NCI-H1436 (cell line): ENCODE measurements at regions not wholly inside any gene's neighbourhood (a gene's known extent, or its start where the extent isn't known, plus 50 kb on each side); places are given as distances from the start of the nearest gene placed in this dataset.
A peak's percentile ranks its signal among the peaks of the same experiment; 100 is the strongest.
"Not testable (repeated sequence)": the region's sequence is repeated elsewhere in the genome, so short reads cannot be mapped to it uniquely, and the experiment has no call there.

Experiments used
- DNase-seq: peaks from one replicate; lab custom pipeline; 2025; lab: John Stamatoyannopoulos, UW

DNA sequence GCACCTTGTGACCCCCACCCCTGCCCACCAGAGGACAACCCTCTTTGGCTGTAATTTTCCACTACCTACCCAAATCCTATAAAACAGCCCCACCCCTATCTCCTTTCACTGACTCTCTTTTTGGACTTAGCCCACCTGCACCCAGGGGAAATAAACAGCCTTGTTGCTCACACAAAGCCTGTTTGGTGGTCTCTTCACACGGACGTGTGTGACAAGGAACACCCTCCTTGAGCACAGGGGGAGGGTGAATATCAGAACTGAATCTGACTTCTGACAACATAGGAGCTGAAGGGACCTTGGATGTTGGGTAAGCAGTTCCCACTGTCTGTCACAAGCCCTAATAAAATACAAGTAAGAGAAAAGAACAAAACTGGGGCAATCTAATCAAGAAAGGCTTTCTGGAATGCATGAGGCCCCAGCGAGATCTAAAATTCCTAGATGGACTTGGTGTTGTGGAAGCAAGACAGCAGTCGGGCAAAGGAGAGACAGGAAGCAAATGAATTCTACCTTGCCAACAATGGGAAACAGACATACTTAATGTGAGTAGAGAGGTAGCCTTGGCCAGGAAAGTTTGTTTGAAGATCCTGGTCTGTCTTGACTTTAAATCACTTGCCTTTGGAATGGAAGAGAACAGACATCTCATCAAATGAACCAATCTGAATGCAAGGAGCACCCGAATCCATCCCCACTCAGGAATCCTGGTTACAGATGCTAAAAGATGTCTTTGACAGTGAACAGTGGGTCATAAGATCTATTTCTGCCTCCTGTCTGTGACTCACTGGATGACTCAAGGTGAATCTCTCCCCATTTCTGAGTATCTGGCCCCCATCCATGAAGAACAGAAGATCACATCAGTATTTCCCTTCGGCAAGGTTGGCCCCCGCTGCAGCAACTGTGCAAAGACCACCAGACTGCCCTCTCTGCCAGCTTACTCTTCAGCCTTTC, 53.3 kb downstream of the OLFML3 start:
- no peak for DNase-seq

DNA sequence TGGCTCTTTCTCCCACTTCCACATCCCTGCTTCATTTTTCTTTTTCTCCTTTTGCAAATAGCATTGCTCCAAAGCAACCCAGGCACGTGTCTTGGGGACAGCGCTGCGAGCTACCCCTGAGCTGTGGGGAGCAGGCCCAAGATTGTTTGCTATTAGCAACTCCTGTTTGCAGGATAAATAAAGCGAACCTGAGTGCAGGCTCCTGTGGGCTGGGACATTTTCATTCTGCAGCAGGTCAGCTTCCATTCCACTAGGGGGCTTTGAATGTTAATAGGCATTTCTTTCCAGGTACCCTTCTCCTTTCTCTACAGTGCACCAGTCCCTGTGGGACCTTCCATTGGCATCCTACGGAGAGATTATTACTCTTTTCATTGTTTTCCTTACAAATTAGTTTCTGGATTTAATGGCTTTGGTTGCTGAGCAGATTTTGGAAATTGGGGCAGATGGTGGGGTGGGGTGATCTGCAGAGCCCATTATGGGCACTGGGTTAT, 54.0 kb downstream of the OLFML3 start:
- peak; percentile 3 for DNase-seq

DNA sequence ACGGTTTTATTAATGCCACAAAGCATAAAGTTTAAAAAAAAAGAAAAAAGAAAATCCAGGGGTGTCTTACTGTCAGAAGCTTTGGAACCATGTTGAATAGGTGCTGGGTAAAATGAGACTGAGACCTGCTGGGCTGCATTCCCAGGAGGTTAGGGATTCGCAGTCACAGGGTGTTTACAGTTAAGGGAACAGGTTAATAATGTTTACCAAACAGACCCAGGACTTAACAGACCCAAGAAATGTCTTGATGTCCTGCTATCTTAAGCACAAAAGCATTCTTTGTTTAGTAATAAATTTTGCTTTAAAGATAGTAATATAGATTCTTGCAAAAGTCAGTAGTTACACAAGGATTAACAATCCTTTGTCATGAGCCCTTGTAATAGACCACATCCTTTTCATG, 54.7 kb downstream of the OLFML3 start:
- DNase-seq: no peak

- DNase-seq: no peak
Observed at GRCh38 chr1:114034567-114035303, 55.5 kb downstream of the OLFML3 start.

DNA sequence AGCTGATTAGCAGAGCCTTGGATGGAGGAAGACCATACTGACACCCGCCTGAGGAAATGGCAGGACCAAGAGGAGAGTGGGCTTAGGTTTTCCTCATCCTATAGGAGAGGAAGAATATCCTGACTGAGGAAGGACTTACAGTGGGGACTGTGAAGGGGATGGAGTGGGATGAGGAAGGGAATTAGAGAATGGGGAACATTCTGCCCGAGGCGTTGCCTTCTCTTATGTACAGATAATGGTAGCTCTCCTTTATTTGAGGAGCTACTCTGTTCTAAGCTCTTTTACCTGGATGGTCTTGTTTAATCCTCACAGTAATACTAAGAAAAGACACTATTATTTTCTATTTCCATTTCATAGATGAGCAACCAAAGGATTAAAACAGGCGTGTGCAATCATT, 56.0 kb downstream of the OLFML3 start:
- DNase-seq: no peak

DNA sequence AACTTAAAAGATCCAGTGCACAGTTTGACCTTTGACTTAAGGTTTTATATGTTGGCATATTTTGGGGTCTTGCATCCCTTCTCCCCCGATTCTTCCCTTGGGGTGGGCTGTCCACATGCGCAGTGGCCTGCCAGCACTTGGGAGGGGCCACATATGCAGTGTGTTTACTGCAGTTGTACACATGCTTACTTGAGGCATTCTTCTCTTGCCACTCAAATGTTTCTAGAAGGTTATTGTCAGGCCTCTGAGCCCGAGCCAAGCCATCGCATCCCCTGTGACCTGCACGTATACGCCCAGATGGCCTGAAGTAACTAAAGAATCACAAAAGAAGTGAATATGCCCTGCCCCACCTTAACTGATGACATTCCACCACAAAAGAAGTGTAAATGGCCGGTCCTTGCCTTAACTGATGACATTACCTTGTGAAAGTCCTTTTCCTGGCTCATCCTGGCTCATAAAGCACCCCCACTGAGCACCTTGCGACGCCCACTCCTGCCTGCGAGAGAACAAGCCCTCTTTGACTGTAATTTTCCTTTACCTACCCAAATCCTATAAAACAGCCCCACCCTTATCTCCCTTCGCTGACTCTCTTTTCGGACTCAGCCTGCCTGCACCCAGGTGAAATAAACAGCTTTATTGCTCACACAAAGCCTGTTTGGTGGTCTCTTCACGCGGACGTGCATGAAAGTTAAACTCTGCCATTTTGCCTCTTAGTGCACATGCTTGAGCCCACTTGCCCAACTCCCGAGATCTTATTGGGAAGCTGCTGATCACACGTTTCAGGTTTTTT, 57.8 kb downstream of the OLFML3 start:
- DNase-seq: not testable (repeated sequence)

- DNase-seq: no peak
Observed at GRCh38 chr1:114037631-114037890, 58.3 kb downstream of the OLFML3 start.

GRCh38 chr1:114037962-114038816, 58.9 kb downstream of the OLFML3 start:
- DNase-seq: no peak
